ENCODE measurements at regions not wholly inside any gene's neighbourhood (a gene's known extent, or its start where the extent isn't known, plus 50 kb on each side); places are given as distances from the start of the nearest gene placed in this dataset.

DNA sequence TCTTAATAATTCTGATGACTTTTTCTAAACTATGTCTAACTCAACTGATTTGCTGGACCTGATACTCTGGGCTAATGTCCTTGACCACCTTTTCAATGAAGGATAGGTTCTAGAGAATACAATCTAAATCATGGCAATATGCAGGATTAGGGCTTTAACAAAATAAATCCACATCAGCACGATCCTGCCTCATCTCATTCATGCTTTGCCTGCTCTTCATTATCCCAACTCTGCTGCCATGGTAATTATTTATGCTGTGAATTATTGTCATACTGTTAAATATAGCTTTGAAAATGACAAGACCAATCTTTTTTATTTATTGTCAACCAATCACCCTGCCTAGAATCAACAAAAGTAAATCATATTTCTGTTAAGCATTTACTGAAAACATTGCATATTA, 2176.7 kb upstream of the AGA start:
- Histone ChIP-seq H3K36me3 (no peaks in the 10 kb centered on the region), H3K4me1 (no peaks in the 10 kb centered on the region), H3K27me3 (no peaks in the 10 kb centered on the region), H3K4me3 (no peak overlapping the region), H3K9me3 (no peaks in the 10 kb centered on the region), H3K27ac (no peak overlapping the region)
- 33% methylated on average over 1 of the region's 1 CpG for WGBS
- no peak for TF ChIP-seq EP300 (IDR thresholded peaks at IDR 0.05)
- no peak for DNase-seq (ENCODE audit: low spot score in 2 of 2)

DNA sequence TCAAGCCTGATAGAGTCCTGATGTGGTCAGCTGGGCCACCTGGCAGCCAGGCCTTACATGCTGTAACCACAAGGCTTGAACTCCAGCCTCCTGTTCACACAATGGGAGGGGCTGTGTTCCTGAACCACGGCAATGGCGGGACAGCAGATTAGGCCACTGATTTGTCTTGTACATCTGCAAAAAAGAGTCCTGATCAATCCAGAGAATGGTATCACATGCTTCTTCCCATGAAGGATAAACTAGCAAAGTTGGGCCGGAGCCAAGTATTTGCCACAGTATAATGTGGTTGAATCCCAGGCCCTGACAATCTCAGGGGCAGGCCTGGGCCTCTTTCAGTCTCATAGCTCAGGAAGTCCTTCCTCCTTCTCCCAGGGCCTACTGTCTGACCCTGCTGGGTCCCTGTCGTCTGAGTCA, 2182.5 kb upstream of the AGA start:
- Histone ChIP-seq H3K4me3 (no peak overlapping the region), H3K27ac (no peak overlapping the region), H3K4me1 (no peaks in the 10 kb centered on the region), H3K36me3 (no peaks in the 10 kb centered on the region), H3K27me3 (no peaks in the 10 kb centered on the region), H3K9me3 (no peaks in the 10 kb centered on the region)
- TF ChIP-seq, protein P1, sequence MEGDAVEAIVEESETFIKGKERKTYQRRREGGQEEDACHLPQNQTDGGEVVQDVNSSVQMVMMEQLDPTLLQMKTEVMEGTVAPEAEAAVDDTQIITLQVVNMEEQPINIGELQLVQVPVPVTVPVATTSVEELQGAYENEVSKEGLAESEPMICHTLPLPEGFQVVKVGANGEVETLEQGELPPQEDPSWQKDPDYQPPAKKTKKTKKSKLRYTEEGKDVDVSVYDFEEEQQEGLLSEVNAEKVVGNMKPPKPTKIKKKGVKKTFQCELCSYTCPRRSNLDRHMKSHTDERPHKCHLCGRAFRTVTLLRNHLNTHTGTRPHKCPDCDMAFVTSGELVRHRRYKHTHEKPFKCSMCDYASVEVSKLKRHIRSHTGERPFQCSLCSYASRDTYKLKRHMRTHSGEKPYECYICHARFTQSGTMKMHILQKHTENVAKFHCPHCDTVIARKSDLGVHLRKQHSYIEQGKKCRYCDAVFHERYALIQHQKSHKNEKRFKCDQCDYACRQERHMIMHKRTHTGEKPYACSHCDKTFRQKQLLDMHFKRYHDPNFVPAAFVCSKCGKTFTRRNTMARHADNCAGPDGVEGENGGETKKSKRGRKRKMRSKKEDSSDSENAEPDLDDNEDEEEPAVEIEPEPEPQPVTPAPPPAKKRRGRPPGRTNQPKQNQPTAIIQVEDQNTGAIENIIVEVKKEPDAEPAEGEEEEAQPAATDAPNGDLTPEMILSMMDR (IDR thresholded peaks at IDR 0.05) = no peak
- no peak for TF ChIP-seq EP300 (IDR thresholded peaks at IDR 0.05)
- no peak for TF ChIP-seq POLR2A (IDR thresholded peaks at IDR 0.05)
- TF ChIP-seq POLR2AphosphoS5 (IDR thresholded peaks at IDR 0.05) = no peak
- no peak for DNase-seq (ENCODE audit: low spot score in 2 of 2)
- 63% methylated on average over 4 of the region's 4 CpGs for WGBS

DNA sequence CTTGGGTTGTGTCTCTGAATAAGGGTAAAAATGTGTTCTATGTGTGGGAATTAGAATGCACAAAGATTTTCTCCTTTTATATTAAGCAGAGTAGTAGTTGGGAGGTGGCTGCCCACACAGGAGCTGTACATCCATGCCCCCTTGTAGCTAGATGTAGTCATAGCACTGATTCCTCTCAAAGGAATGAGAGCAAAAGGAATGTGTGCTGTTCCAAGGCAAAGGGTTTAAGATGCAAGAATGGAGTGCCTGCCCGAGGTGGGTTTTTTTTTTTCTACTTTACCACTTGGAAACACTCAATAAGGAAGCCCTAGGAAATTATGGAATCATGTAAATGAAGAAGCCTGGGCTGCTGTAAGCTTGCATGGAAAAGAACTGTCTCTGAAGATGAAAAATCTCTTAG, 2183.2 kb upstream of the AGA start:
- DNase-seq (ENCODE audit: low spot score in 2 of 2) = no peak
- WGBS = 54% methylated on average over 1 of the region's 1 CpG

DNA sequence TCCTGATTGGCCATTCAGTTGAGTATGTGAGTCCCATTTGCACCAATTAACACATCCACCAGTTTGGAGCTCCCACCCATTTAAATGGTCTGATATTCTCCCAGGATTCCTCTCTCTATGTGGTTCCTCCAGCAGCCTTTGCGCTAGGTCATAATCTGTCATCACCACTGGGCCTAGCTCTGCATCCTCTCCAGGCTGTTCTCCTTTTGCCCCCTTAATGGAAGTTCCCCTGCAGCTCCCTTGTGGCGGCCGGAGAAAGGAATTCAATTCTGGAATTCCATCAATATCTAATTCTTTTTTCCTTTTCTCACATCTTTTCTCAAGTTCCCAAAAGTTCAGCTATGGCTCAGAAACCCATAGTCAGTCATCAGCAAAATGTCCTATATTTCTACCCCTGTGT, 2184.4 kb upstream of the AGA start:
- H3K4me1 ChIP-seq = no peaks in the 10 kb centered on the region
- H3K4me3 ChIP-seq = no peak overlapping the region
- no peaks in the 10 kb centered on the region for H3K36me3 ChIP-seq
- whole genome bisulfite sequencing = 76% methylated on average over 3 of the region's 3 CpGs
- no peak for DNase-seq (ENCODE audit: low spot score in 2 of 2)
- TF ChIP-seq, protein P1 (IDR thresholded peaks at IDR 0.05) = no peak
- TF ChIP-seq EP300 (IDR thresholded peaks at IDR 0.05) (no peak), POLR2AphosphoS5 (IDR thresholded peaks at IDR 0.05) (no peak), POLR2A (IDR thresholded peaks at IDR 0.05) (no peak)
- no peaks in the 10 kb centered on the region for H3K9me3 ChIP-seq
- no peaks in the 10 kb centered on the region for H3K27me3 ChIP-seq
- no peak overlapping the region for H3K27ac ChIP-seq

More for the DNA sequence above, 2183.2 kb upstream of the AGA start:
- Histone ChIP-seq H3K36me3 (no peaks in the 10 kb centered on the region), H3K4me1 (no peaks in the 10 kb centered on the region), H3K4me3 (no peak overlapping the region), H3K9me3 (no peaks in the 10 kb centered on the region), H3K27ac (no peak overlapping the region), H3K27me3 (no peaks in the 10 kb centered on the region)
- TF ChIP-seq EP300 (IDR thresholded peaks at IDR 0.05) = no peak
- TF ChIP-seq, protein P1 (IDR thresholded peaks at IDR 0.05) = no peak
- TF ChIP-seq POLR2A (IDR thresholded peaks at IDR 0.05) = no peak
- TF ChIP-seq POLR2AphosphoS5 (IDR thresholded peaks at IDR 0.05) = no peak

DNA sequence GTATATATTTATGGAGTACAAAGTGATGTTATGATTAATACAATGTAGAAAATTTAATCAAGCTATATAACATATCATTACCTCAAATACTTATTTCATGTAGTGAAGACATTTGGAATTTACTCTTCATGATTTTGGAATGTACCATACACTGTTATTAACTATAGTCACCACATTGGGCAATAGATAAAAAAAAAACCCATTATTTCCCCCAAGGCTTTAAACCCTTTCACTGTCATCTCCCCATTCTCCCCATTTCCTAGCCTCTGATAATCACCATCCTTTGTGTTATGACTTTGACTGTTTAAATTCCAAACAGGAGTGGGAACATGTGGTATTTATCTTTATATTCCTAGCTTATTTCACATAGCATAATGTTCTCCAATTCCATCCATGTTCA, 2189.1 kb upstream of the AGA start:
- no peaks in the 10 kb centered on the region for H3K27me3 ChIP-seq
- no peaks in the 10 kb centered on the region for H3K4me1 ChIP-seq
- no peak overlapping the region for H3K27ac ChIP-seq
- no peak for TF ChIP-seq EP300 (IDR thresholded peaks at IDR 0.05)
- no peak for TF ChIP-seq POLR2AphosphoS5 (IDR thresholded peaks at IDR 0.05)
- TF ChIP-seq POLR2A (IDR thresholded peaks at IDR 0.05) = no peak
- TF ChIP-seq, protein P1 (IDR thresholded peaks at IDR 0.05) = no peak
- H3K4me3 ChIP-seq = no peak overlapping the region
- H3K36me3 ChIP-seq = no peaks in the 10 kb centered on the region
- no peak for DNase-seq (ENCODE audit: low spot score in 2 of 2)
- no peaks in the 10 kb centered on the region for H3K9me3 ChIP-seq

DNA sequence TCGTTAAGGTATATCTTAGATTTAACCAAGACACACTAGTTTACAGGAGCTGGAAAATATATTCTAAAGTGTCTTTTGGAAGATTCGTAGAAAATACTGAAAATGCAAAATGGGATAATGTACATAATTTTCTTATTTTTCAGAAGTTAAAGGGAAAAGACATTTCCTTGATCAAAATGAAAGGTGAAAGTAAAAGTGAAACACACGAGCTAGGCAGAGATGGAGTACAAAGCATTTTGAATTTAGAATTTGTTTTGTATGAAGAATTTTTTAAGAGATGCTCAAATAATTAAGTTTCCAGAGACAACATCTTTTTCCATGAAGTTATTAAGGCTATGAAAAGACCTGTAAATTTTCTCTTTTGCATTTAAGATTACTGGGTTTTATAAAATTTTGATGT, 2192.6 kb upstream of the AGA start:
- Histone ChIP-seq H3K9me3 (no peaks in the 10 kb centered on the region), H3K27me3 (no peaks in the 10 kb centered on the region), H3K4me3 (no peak overlapping the region), H3K27ac (no peak overlapping the region), H3K36me3 (no peaks in the 10 kb centered on the region), H3K4me1 (no peaks in the 10 kb centered on the region)
- DNase-seq (ENCODE audit: low spot score in 2 of 2) = no peak
- TF ChIP-seq POLR2A (IDR thresholded peaks at IDR 0.05) (no peak), POLR2AphosphoS5 (IDR thresholded peaks at IDR 0.05) (no peak), EP300 (IDR thresholded peaks at IDR 0.05) (no peak)
- TF ChIP-seq, protein P1 (IDR thresholded peaks at IDR 0.05) = no peak
- 68% methylated on average over 3 of the region's 3 CpGs for WGBS
